ENCODE measurements at regions not wholly inside any gene's neighbourhood (a gene's known extent, or its start where the extent isn't known, plus 50 kb on each side); places are given as distances from the start of the nearest gene placed in this dataset.
A peak's percentile ranks its signal among the peaks of the same experiment; 100 is the strongest.

DNA sequence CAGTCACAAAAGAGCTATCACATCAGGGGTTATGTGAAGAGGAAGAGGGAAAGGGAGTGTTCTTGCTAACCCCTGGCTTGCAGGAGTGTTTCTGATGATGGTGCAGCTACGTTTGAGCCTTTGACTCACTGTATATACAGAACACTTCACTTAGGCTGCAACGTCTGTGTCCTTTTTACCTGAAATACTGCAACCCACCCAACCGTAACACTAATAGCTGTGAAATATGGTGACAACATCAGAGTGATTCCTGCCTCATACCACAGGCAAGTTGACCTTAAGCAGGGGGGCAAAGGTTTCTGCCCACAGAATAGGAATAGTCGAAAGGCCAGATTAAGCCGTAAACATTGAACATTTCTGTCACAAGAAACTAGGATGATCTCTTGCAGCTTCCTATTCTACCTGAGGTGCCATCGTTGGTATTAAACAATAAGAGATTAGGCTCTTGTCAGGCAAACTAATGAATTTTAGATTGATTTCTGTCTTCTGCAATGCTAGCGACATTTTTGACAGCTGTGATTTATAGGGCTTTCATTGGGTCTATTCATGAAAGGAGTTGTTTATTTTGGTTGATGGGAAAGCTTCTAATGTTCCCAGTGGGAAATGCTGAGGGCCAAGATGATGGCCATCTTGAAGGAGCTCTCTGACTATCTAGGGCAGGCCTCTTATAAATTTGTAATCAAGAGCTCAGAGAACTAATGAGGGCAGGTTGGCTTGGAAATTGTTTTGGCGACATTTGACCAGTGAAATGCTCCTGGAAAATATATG, 316.8 kb downstream of the PIK3C3 start:
- no peak for DNase-seq

DNA sequence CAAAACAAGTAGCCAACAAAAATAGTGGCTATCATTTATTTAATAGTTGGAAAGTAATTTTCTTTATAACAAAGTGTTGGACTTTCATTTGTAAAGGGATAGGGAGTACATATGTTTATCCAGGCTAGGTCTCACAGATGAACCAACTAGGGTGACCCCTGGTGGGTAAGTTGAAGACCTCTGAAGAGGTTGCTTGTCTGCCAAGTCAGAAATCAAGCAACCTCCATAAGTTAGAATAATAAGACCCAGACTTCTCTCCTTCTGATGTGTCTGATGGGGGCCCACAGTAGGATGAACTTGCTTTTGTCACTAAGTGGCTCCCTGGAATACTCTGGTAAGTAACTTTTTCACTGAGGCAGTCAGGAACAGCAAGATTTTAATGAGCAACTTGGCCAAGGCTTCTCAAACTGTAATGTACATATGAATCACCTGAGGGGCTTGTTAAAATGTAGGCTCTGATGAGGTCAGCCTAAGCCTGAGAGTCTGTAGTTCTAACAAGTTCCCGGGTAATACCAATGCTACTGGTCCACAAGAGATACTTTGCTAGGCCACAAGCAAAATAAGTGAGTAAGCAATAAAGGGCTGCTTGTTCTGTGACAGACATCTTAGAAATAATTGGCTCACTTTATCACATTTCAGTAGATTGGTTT, 319.6 kb downstream of the PIK3C3 start:
- peak; percentile 8 for DNase-seq

DNA sequence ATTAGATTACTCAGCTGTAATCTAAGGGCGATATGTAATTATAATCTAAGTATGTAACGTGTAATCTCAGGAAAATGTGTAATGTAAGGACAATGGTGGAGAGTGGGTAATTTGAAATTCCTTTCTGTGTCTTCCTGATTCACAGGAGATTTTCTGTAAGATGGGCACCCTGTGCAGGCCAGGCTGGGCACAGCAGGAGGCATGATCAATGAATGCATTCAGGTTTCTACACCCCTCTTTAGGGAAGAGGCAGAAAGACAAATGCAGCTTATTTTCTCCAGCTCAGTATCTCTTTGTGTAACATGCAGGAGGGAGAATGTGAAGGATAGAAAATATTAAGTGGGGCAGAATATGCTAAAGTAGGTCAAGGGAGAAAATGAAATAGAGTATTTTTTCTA, 320.1 kb downstream of the PIK3C3 start:
- no peak for DNase-seq

GRCh38 chr18:42275949-42276730, 321.1 kb downstream of the PIK3C3 start:
- DNase-seq: no peak

DNA sequence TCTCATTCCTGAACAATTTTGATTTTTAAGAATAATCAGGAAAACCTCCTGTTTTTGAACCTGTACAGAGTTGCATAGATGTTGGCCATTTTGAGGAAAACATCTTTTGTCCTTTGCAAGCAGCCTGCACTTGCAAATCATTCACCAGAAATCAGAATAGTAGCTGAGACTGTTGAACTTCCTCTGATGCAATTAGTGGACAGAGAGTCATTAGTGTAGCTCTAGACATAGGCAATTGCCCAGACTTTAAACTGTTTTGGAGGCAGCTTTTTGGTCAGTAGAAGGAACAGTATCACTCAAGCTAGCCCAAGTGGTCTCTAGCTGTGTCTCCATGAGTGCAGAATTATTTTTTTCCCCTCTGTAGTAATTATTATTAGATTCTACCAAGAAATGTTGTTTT, 326.1 kb downstream of the PIK3C3 start:
- no peak for DNase-seq

DNA sequence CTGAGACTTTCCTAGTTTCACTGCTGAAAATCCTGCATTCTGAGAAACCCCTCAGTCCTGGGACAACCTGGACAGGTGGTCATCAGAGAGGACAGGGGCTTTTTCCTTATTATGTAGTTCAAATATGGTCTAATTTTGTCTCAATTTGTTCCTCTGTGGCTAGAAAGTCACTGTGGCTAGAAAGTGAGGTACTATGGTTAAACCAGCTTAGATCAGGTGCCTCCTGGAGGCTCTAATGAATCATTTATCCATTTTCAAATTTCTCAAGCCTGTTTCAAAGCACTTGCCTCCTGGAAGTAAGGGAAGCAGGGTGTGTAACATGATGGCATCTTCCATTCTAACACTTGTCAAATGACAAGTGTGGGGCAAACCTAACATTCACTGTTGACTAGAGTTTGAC, 326.8 kb downstream of the PIK3C3 start:
- no peak for DNase-seq

DNA sequence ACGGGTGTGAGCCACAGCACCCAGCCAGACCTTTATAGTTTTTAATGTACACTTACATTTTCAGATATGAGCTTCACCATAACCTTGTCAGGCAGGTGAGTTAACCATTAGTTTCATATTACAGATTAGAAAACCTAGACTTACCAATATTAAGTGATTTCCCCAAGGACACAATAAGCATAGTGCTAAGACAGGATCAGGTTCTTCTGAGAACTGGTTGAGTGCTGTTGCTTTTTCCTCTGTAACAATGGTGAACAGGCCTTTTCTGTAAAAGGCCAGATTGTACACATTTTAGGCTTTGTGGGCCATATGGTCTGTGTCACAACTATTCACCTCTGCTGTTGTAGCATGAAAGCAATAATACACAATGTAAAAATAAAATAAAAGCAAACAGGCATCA, 332.0 kb downstream of the PIK3C3 start:
- no peak for DNase-seq

- DNase-seq: no peak
Measured at GRCh38 chr18:42288129-42288528, 333.1 kb downstream of the PIK3C3 start.

GRCh38 chr18:42289526-42289925, 334.5 kb downstream of the PIK3C3 start:
- DNase-seq: no peak

- no peak for DNase-seq
Measured at GRCh38 chr18:42290318-42291307, 335.6 kb downstream of the PIK3C3 start.

DNA sequence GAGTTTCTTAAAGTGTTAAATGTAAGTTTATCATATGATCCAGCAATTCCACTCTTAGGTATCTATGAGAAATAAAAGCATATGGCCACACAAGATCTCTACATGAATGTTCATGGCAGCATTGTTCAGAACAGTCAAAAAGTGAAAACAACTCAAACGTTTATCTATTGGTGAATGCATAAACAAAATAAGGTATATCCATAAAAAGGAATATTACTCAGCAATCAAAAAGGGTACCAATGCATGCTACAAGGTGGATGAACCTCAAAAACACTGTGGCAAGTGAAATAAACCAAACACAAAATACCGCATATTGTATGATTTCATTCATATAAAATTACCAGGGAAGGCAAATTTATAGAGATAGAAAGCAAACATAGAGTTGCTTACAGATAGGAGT, 337.6 kb downstream of the PIK3C3 start:
- no peak for DNase-seq

GRCh38 chr18:42296192-42296591, 341.2 kb downstream of the PIK3C3 start:
- no peak for DNase-seq

GRCh38 chr18:42296723-42297122, 341.7 kb downstream of the PIK3C3 start:
- no peak for DNase-seq

GRCh38 chr18:42298759-42299675, 344.0 kb downstream of the PIK3C3 start:
- peak; percentile 69 for DNase-seq

DNA sequence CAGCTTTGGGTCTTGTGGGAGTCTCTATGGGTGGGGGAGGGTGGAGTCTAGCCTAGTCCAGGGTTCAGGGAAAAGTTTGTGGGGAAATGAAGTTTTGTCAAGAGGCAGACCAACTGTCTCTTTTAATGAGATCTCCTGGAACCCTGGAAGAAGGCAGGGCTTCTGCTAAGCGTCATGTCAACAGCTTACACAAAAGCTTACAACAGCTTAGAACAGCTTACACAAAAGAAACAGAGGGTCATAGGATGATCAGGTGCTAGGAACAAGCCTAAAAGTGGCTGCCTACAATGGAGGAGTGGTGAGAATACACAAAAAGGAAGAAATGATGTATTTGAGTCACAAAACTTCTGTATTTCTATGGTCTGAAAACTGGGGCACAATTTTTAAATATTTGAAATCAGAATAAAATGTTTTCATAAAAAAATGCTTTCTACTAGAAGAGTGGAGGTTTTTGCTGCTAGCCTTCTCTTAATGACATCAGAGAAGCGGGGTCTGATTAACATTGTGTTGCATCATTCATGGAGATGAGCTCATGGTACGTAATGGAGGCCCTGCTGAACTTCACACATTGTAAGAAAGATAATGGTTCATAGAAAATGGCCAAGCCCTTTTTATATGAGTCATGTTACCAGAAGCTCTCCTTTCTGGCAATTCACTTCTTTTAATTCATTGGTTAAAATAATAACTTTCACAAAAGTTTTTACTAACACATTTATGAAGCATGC, 351.0 kb downstream of the PIK3C3 start:
- DNase-seq: no peak

- DNase-seq: no peak
Measured at GRCh38 chr18:42306594-42306980, 351.6 kb downstream of the PIK3C3 start.

- DNase-seq: no peak
Measured at GRCh38 chr18:42310956-42311355, 355.9 kb downstream of the PIK3C3 start.

GRCh38 chr18:42326752-42327151, 371.7 kb downstream of the PIK3C3 start:
- DNase-seq: no peak

- DNase-seq: no peak
Measured at GRCh38 chr18:42328931-42329330, 373.9 kb downstream of the PIK3C3 start.

GRCh38 chr18:42330296-42330695, 375.3 kb downstream of the PIK3C3 start:
- DNase-seq: no peak

DNA sequence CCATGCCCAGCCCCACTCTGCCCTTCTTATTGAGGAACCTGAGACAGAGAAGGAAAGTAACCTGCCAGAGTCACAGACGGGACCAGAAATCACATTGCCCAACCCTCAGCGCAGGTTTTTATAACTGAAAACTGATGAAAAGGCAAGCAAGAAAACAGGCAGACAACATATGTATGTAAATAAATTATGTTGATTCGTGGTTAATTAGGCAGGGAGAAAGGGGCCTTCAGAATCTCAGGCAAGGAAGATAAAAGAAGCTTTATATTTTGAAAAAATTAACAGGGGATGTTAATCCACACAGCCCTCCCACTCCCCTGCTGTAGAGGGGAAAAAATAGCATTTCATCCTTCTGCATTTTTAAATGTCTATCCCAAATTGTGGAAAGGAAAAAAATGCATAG, 378.5 kb downstream of the PIK3C3 start:
- no peak for DNase-seq

Data from activated CD4-positive, alpha-beta T cell treated with anti-CD3 and anti-CD28 coated beads, Interleukin-10, Interleukin-2, amounts not matched to agents 100 ng/mL and 50 ng/mL, durations not matched to agents 16 hours and 8 hours (primary cell).